Neural crest cell (in vitro differentiated cells): ENCODE measurements at regions not wholly inside any gene's neighbourhood (a gene's known extent, or its start where the extent isn't known, plus 50 kb on each side); places are given as distances from the start of the nearest gene placed in this dataset.

Source experiments
- DNase-seq: peaks from one replicate; pipeline ENCODE4 v3.0.0; 2021; ENCODE audit warnings: low read depth, mixed read lengths, low spot score
- H3K27ac Mint-ChIP-seq: one replicate; pipeline ENCODE4 v1.8.0; 2021; ENCODE audit warnings: mild to moderate bottlenecking, mixed read lengths; ENCODE audit not compliant: unreplicated experiment
- H3K27me3 Mint-ChIP-seq: 2 replicates; pipeline ENCODE4 v1.8.0; 2021; ENCODE audit warnings: low read depth, mild to moderate bottlenecking, mixed read lengths
- H3K36me3 Mint-ChIP-seq: 2 replicates; pipeline ENCODE4 v1.8.0; 2021; ENCODE audit warnings: low read depth, mild to moderate bottlenecking, mixed read lengths
- H3K4me1 Mint-ChIP-seq: 2 replicates; pipeline ENCODE4 v1.8.0; 2021; ENCODE audit warnings: mixed read lengths
- H3K4me3 Mint-ChIP-seq: one replicate; pipeline ENCODE4 v1.8.0; 2021; ENCODE audit warnings: mild to moderate bottlenecking, mixed read lengths
- H3K9me3 Mint-ChIP-seq: 2 replicates; pipeline ENCODE4 v1.8.0; 2021; ENCODE audit warnings: mixed read lengths
- CTCF ChIP-seq: fragments of 200-600 bp; sonication (generic); conservative IDR thresholded peaks from 2 replicates; pipeline ENCODE4 v1.5.0; 2021; ENCODE audit warnings: antibody characterized with exemption, mild to moderate bottlenecking

GRCh38 chr3:115428841-115429240, 194.5 kb upstream of the GAP43 start:
- Mint-ChIP-seq H3K9me3 (peaks cover 7% of the 10 kb centered on the region), H3K27ac (peak overlapping the region; percentile 23), H3K27me3 (no peaks in the 10 kb centered on the region), H3K36me3 (peaks cover 2% of the 10 kb centered on the region), H3K4me3 (peak overlapping the region; percentile 5), H3K4me1 (peaks cover 13% of the 10 kb centered on the region)
- TF ChIP-seq CTCF: no peak
- DNase-seq: no peak

GRCh38 chr3:115436767-115437301, 186.5 kb upstream of the GAP43 start:
- no peak overlapping the region for H3K4me3 Mint-ChIP-seq
- H3K27ac Mint-ChIP-seq: no peak overlapping the region
- no peaks in the 10 kb centered on the region for H3K9me3 Mint-ChIP-seq
- no peak for TF ChIP-seq CTCF
- DNase-seq: no peak
- H3K27me3 Mint-ChIP-seq: no peaks in the 10 kb centered on the region
- peaks cover 9% of the 10 kb centered on the region for H3K4me1 Mint-ChIP-seq
- no peaks in the 10 kb centered on the region for H3K36me3 Mint-ChIP-seq

- TF ChIP-seq CTCF: no peak
- Mint-ChIP-seq H3K9me3 (no peaks in the 10 kb centered on the region), H3K4me1 (peaks cover 14% of the 10 kb centered on the region), H3K27me3 (no peaks in the 10 kb centered on the region), H3K27ac (no peak overlapping the region), H3K36me3 (no peaks in the 10 kb centered on the region), H3K4me3 (no peak overlapping the region)
- no peak for DNase-seq
Measured at GRCh38 chr3:115438799-115439198, 184.5 kb upstream of the GAP43 start.

- Mint-ChIP-seq H3K9me3 (peaks cover 2% of the 10 kb centered on the region), H3K4me3 (no peak overlapping the region), H3K27me3 (no peaks in the 10 kb centered on the region), H3K36me3 (no peaks in the 10 kb centered on the region), H3K4me1 (peaks cover 22% of the 10 kb centered on the region), H3K27ac (no peak overlapping the region)
- no peak for DNase-seq
- TF ChIP-seq CTCF: no peak
Measured at GRCh38 chr3:115445559-115445958, 177.8 kb upstream of the GAP43 start.

- Mint-ChIP-seq H3K36me3 (no peaks in the 10 kb centered on the region), H3K4me3 (no peak overlapping the region), H3K4me1 (peaks cover 8% of the 10 kb centered on the region), H3K9me3 (peaks cover 2% of the 10 kb centered on the region), H3K27me3 (no peaks in the 10 kb centered on the region), H3K27ac (no peak overlapping the region)
- no peak for DNase-seq
- no peak for TF ChIP-seq CTCF
Measured at GRCh38 chr3:115448851-115449250, 174.5 kb upstream of the GAP43 start.

GRCh38 chr3:115450036-115450435, 173.3 kb upstream of the GAP43 start:
- peaks cover 6% of the 10 kb centered on the region for H3K9me3 Mint-ChIP-seq

More at GRCh38 chr3:115450036-115450435, 173.3 kb upstream of the GAP43 start:
- H3K27ac Mint-ChIP-seq: no peak overlapping the region
- H3K27me3 Mint-ChIP-seq: no peaks in the 10 kb centered on the region
- no peak for DNase-seq
- peaks cover 8% of the 10 kb centered on the region for H3K4me1 Mint-ChIP-seq
- H3K36me3 Mint-ChIP-seq: peaks cover 2% of the 10 kb centered on the region
- no peak for TF ChIP-seq CTCF
- no peak overlapping the region for H3K4me3 Mint-ChIP-seq
